Transverse colon (tissue), 4 donors: ENCODE measurements at regions not wholly inside any gene's neighbourhood (a gene's known extent, or its start where the extent isn't known, plus 50 kb on each side); places are given as distances from the start of the nearest gene placed in this dataset.

Source experiments
- DNase-seq: peaks from one replicate; pipeline ENCODE4 v3.0.0-alpha.2; 2019
- H3K27ac ChIP-seq, 4 donors: fragments of 200-600 bp; sonication (generic); 2 replicates each; pipeline ENCODE4 v1.5.1; 2016 to 2018; ENCODE audit warnings: inconsistent platforms in 4 of 4
- H3K27me3 ChIP-seq: fragments of 200-600 bp; sonication (generic); 2 replicates; pipeline ENCODE4 v1.5.1; 2017; ENCODE audit warnings: inconsistent platforms
- H3K36me3 ChIP-seq, 4 donors: fragments of 200-600 bp; sonication (generic); 2 replicates each; pipeline ENCODE4 v1.5.1; 2017 to 2019; ENCODE audit warnings: inconsistent platforms in 4 of 4
- H3K4me1 ChIP-seq, 4 donors: fragments of 200-600 bp; sonication (generic); 2 replicates each; pipeline ENCODE4 v1.5.1; 2017 to 2020; ENCODE audit warnings: inconsistent platforms in 4 of 4
- H3K4me3 ChIP-seq, 4 donors: fragments of 200-600 bp; sonication (generic); 1 replicate in 1 of 4; 2 replicates in 3 of 4; pipeline versions ENCODE4 v1.5.1 to v1.6.1; 2017 to 2019; ENCODE audit warnings: inconsistent platforms in 4 of 4
- H3K9me3 ChIP-seq, 2 donors: fragments of 200-600 bp; sonication (generic); 2 replicates each; pipeline ENCODE4 v1.5.1; 2017 to 2019; ENCODE audit warnings: inconsistent platforms in 2 of 2
- EP300 ChIP-seq: sonication (generic); formaldehyde crosslinking; IDR thresholded peaks from one replicate; pipeline ENCODE4 v1.6.1; 2017; ENCODE audit warnings: antibody characterized with exemption, low read depth
- POLR2A ChIP-seq: fragments of 450-650 bp; IDR thresholded peaks from one replicate; pipeline ENCODE4 v1.6.1; 2016; ENCODE audit warnings: antibody characterized with exemption, mild to moderate bottlenecking, moderate library complexity
- POLR2AphosphoS5 ChIP-seq, 3 donors: sonication (generic); formaldehyde crosslinking; IDR thresholded peaks; one replicate each; pipeline ENCODE4 v1.6.1; 2016; ENCODE audit warnings: antibody characterized with exemption in 3 of 3
- WGBS, 2 donors: methylation state at CpG; one replicate each; pipeline ENCODE4 v1.1.5; 2018; ENCODE audit warnings: low coverage in 1 of 2; 5-methylcytosine and 5-hydroxymethylcytosine counted together
- in situ Hi-C, 4 donors: fragments of 200-750 bp; cut with MboI; loops; one replicate each; pipeline versions ENCODE4 v1.15.0 to v1.15.1; 2017; ENCODE audit warnings: low sequenced_read_pairs in 3 of 4, low pct_ligation_motif_present in 1 of 4, low pct_unique_long_range_greater_than_20kb in 1 of 4
- intact Hi-C: fragments of 100-400 bp; cut with DNase I; formaldehyde crosslinking; loops from one replicate; pipeline ENCODE4 v1.15.1; 2023; ENCODE audit warnings: low total_unique reads
- TF ChIP-seq, protein P1 (sequence below), 5 experiments: fragments of 200-600 bp in 3 of 5; fragments of 450-650 bp in 2 of 5; sonication (generic) in 3 of 5; IDR thresholded peaks; 1 replicate in 2 of 5; 2 replicates in 3 of 5; pipeline ENCODE4 v1.5.1; 2016 to 2017; ENCODE audit warnings: antibody characterized with exemption in 5 of 5, inconsistent platforms in 3 of 5, mild to moderate bottlenecking in 2 of 5, moderate library complexity in 1 of 5

DNA sequence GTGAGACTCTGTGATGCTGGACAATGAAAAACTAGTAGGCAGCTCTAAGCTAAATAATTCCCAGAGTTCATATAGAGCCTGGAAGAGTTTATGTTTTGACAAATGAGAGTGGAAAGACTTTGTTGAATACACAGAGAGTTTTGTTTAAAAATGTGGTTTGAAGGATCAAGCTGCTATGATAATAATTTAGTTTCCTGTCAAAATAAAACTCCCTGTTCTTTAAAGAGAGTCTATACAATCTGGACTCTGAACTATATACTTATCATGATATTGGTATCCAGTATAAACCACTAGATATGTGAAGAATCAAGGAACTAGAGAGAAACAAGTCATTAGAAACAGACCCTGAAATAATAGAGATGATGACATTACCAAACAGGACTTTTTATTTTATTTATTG is 158.6 kb downstream of the C4orf33 start:
- intact Hi-C loops (no loop called here), in situ Hi-C loops (no loop called here)
- Histone ChIP-seq H3K4me1 (no peaks in the 10 kb centered on the region), H3K36me3 (no peaks in the 10 kb centered on the region), H3K27ac (no peak overlapping the region), H3K9me3 (no peaks in the 10 kb centered on the region), H3K27me3 (no peaks in the 10 kb centered on the region), H3K4me3 (no peak overlapping the region)
- TF ChIP-seq EP300: no peak
- TF ChIP-seq, protein P1, sequence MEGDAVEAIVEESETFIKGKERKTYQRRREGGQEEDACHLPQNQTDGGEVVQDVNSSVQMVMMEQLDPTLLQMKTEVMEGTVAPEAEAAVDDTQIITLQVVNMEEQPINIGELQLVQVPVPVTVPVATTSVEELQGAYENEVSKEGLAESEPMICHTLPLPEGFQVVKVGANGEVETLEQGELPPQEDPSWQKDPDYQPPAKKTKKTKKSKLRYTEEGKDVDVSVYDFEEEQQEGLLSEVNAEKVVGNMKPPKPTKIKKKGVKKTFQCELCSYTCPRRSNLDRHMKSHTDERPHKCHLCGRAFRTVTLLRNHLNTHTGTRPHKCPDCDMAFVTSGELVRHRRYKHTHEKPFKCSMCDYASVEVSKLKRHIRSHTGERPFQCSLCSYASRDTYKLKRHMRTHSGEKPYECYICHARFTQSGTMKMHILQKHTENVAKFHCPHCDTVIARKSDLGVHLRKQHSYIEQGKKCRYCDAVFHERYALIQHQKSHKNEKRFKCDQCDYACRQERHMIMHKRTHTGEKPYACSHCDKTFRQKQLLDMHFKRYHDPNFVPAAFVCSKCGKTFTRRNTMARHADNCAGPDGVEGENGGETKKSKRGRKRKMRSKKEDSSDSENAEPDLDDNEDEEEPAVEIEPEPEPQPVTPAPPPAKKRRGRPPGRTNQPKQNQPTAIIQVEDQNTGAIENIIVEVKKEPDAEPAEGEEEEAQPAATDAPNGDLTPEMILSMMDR (IDR thresholded peaks at IDR 0.05): no peak
- no peak for TF ChIP-seq POLR2A
- TF ChIP-seq POLR2AphosphoS5 (IDR thresholded peaks at IDR 0.05): no peak
- DNase-seq: no peak

DNA sequence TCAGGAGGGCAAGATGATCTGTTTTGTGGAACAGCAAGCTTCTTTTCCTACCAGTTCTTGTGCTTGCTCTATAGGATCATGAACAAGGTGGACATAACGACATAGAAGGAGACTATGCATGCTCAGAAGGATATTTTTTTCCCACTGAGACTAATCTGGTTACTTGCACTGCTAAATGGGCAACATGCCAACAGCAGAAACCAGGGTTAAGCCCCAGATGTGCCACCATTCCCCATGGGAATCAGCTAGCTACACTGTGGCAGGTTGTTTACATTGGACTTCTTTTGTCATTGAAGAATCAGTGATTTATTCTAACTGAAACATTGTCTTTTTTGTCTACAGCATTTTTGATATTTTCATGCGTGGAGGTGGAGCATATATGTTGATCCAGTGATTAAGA is 165.6 kb downstream of the C4orf33 start:
- Histone ChIP-seq H3K27ac (no peak overlapping the region), H3K36me3 (no peaks in the 10 kb centered on the region), H3K4me3 (no peak overlapping the region), H3K9me3 (no peaks in the 10 kb centered on the region), H3K4me1 (peaks cover 0 to 3% (median 0%) of the 10 kb centered on the region in 4 donors), H3K27me3 (no peaks in the 10 kb centered on the region)
- intact Hi-C loops: no loop called here
- TF ChIP-seq POLR2A: no peak
- no peak for TF ChIP-seq EP300
- TF ChIP-seq POLR2AphosphoS5 (IDR thresholded peaks at IDR 0.05): no peak
- TF ChIP-seq, protein P1 (IDR thresholded peaks at IDR 0.05): no peak
- WGBS, 2 donors: 76 to 84% methylated on average over 2 of the region's 2 CpGs
- in situ Hi-C loops: no loop called here
- DNase-seq: no peak

DNA sequence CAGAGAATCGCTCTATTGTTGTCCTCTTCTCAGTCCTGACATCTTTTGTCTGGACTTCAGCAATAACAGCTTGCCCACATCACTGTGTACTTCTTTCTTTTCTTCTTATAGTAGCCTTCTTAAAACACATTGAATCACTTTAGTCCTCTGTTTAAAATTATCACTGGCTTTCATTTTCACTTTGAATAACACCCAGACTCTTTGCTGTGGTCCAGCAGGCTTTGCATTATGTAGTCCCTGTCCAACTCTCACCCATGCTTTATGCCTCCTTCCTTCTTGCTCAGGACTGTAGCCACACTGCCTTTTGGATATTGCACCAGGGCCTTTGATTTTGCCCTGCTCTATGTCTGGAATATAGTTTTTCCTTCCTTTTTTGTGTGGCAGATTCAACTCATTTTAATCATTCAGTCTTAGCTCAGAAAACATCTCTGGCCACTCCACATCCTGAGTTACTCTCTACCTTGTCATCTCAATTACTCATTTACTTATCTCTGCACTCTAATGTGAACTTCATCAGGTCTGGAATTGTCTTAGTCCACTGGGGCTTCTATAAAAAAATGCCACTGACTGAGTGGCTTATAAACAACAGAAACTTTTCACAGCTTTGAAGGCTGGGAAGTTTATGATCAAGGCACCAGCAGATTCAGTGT is 168.2 kb downstream of the C4orf33 start:
- DNase-seq: no peak
- Histone ChIP-seq H3K9me3 (no peaks in the 10 kb centered on the region), H3K36me3 (no peaks in the 10 kb centered on the region), H3K4me3 (no peak overlapping the region), H3K27ac (no peak overlapping the region), H3K27me3 (no peaks in the 10 kb centered on the region), H3K4me1 (peaks cover 0 to 3% (median 0%) of the 10 kb centered on the region in 4 donors)
- 78 to 90% methylated on average over 1 of the region's 1 CpG for WGBS, 2 donors
- intact Hi-C loops (no loop called here), in situ Hi-C loops (no loop called here)
- TF ChIP-seq, protein P1 (IDR thresholded peaks at IDR 0.05): no peak
- no peak for TF ChIP-seq POLR2AphosphoS5 (IDR thresholded peaks at IDR 0.05)
- TF ChIP-seq POLR2A: no peak
- TF ChIP-seq EP300: no peak

DNA sequence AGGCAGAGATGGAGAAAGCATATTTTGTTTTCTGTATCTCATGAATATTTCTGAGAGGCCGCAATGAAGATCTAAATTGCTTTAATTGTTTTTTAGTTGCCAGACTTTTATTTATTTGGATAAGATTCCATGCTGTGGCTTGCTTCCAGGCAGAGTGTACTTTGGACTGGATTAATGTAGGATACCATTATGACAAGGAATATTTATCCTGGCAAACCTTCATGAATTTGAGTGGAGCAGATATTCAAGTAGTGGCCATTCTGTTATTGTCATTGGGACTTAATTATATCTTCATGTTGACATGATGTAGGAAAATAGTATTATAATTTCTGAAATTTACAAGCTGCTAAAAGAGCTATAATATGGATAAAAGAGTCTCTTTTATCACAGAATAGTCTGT is 182.9 kb downstream of the C4orf33 start:
- intact Hi-C loops (no loop called here), in situ Hi-C loops (no loop called here)
- H3K27me3 ChIP-seq: no peaks in the 10 kb centered on the region
- no peaks in the 10 kb centered on the region for H3K9me3 ChIP-seq
- no peaks in the 10 kb centered on the region for H3K36me3 ChIP-seq
- WGBS, 2 donors: 23 to 36% methylated on average over 1 of the region's 1 CpG
- no peaks in the 10 kb centered on the region for H3K4me1 ChIP-seq
- no peak overlapping the region for H3K4me3 ChIP-seq
- TF ChIP-seq POLR2A (no peak), POLR2AphosphoS5 (IDR thresholded peaks at IDR 0.05) (no peak), EP300 (no peak)
- TF ChIP-seq, protein P1 (IDR thresholded peaks at IDR 0.05): no peak
- H3K27ac ChIP-seq: no peak overlapping the region
- DNase-seq: no peak
